22Rv1 (cell line): ENCODE measurements at regions not wholly inside any gene's neighbourhood (a gene's known extent, or its start where the extent isn't known, plus 50 kb on each side); places are given as distances from the start of the nearest gene placed in this dataset.
"Not testable (repeated sequence)": the region's sequence is repeated elsewhere in the genome, so short reads cannot be mapped to it uniquely, and the experiment has no call there.

Experiments used
- ZFX ChIP-seq: fragments of 450-650 bp; IDR thresholded peaks from 2 replicates; pipeline ENCODE4 v1.6.1; 2017; ENCODE audit warnings: antibody characterized with exemption, borderline replicate concordance
- TF ChIP-seq, protein P1 (sequence below): fragments of 450-650 bp; IDR thresholded peaks from 2 replicates; pipeline ENCODE4 v1.5.1; 2017; ENCODE audit warnings: mild to moderate bottlenecking

DNA sequence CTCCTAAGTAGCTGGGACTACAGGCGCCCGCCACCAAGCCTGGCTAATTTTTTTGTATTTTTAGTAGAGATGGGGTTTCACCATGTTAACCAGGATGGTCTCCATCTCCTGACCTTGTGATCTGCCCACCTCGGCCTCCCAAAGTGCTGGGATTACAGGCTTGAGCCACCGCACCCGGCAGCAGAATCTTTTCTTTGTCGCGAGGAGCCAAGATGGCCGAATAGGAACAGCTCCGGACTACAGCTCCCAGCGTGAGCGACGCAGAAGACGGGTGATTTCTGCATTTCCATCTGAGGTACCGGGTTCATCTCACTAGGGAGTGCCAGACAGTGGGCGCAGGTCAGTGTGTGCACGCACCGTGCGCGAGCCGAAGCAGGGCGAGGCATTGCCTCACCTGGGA, 112.3 kb upstream of the ITGA6 start:
- TF ChIP-seq, protein P1, sequence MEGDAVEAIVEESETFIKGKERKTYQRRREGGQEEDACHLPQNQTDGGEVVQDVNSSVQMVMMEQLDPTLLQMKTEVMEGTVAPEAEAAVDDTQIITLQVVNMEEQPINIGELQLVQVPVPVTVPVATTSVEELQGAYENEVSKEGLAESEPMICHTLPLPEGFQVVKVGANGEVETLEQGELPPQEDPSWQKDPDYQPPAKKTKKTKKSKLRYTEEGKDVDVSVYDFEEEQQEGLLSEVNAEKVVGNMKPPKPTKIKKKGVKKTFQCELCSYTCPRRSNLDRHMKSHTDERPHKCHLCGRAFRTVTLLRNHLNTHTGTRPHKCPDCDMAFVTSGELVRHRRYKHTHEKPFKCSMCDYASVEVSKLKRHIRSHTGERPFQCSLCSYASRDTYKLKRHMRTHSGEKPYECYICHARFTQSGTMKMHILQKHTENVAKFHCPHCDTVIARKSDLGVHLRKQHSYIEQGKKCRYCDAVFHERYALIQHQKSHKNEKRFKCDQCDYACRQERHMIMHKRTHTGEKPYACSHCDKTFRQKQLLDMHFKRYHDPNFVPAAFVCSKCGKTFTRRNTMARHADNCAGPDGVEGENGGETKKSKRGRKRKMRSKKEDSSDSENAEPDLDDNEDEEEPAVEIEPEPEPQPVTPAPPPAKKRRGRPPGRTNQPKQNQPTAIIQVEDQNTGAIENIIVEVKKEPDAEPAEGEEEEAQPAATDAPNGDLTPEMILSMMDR = not testable (repeated sequence)
- not testable (repeated sequence) for TF ChIP-seq ZFX
